HG03066 (cell line): ENCODE measurements at regions not wholly inside any gene's neighbourhood (a gene's known extent, or its start where the extent isn't known, plus 50 kb on each side); places are given as distances from the start of the nearest gene placed in this dataset.

Source experiments
- ATAC-seq: cut with Tn5 transposase; IDR thresholded peaks from one replicate; pipeline ENCODE4 v1.9.1; 2021; ENCODE audit warnings: low read depth; ENCODE audit not compliant: unreplicated experiment

GRCh38 chr4:27702730-27703431 lies 842.2 kb downstream of the STIM2 start:
- no peak for ATAC-seq

GRCh38 chr4:27703771-27704170 lies 843.1 kb downstream of the STIM2 start:
- no peak for ATAC-seq

- ATAC-seq: no peak
Measured at GRCh38 chr4:27711041-27711440, 850.4 kb downstream of the STIM2 start.

GRCh38 chr4:27714073-27714472 lies 853.4 kb downstream of the STIM2 start:
- ATAC-seq: no peak

GRCh38 chr4:27716693-27717430 lies 856.2 kb downstream of the STIM2 start:
- no peak for ATAC-seq

- ATAC-seq: no peak
Measured at GRCh38 chr4:27717431-27717755, 856.8 kb downstream of the STIM2 start.

GRCh38 chr4:27720010-27720766 lies 859.5 kb downstream of the STIM2 start:
- ATAC-seq: peak; percentile 83

- no peak for ATAC-seq
Measured at GRCh38 chr4:27721193-27721592, 860.6 kb downstream of the STIM2 start.

GRCh38 chr4:27728892-27729291 lies 868.3 kb downstream of the STIM2 start:
- no peak for ATAC-seq

GRCh38 chr4:27742816-27743215 lies 882.2 kb downstream of the STIM2 start:
- ATAC-seq: no peak

- ATAC-seq: no peak
Measured at GRCh38 chr4:27759611-27760575, 899.3 kb downstream of the STIM2 start.

- no peak for ATAC-seq
Measured at GRCh38 chr4:27763830-27764525, 903.3 kb downstream of the STIM2 start.

GRCh38 chr4:27764526-27764837 lies 903.8 kb downstream of the STIM2 start:
- ATAC-seq: peak; percentile 78

GRCh38 chr4:27770895-27771294 lies 910.3 kb downstream of the STIM2 start:
- no peak for ATAC-seq

GRCh38 chr4:27775156-27775555 lies 914.5 kb downstream of the STIM2 start:
- ATAC-seq: no peak

GRCh38 chr4:27779827-27780226 lies 919.2 kb downstream of the STIM2 start:
- ATAC-seq: no peak

GRCh38 chr4:27787195-27787594 lies 926.6 kb downstream of the STIM2 start:
- ATAC-seq: no peak

GRCh38 chr4:27789773-27790172 lies 929.1 kb downstream of the STIM2 start:
- no peak for ATAC-seq

- ATAC-seq: no peak
Measured at GRCh38 chr4:27790911-27791310, 930.3 kb downstream of the STIM2 start.

- no peak for ATAC-seq
Measured at GRCh38 chr4:27791640-27792039, 931.0 kb downstream of the STIM2 start.
